ENCODE measurements at regions not wholly inside any gene's neighbourhood (a gene's known extent, or its start where the extent isn't known, plus 50 kb on each side); places are given as distances from the start of the nearest gene placed in this dataset.

DNA sequence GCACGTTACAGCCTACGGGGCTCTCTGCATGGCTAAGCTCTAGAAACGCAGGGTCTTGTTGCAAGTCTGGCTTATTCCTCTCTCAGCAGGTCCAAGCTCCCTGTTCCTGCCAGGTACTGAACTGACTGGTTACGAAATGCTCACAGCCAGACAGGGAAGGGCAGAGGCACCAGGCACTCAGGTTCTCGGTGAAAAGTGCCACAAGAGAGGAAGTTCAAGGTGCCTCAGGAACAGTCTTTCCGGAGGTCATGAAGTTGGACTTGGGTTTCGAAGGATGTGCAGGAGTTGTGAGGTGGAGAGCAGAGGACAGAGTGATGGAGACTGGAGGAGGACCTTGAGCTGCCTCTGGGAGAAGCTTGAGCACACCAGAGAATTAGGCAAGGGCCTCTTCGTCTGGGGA is 124.7 kb upstream of the GSE1 start:
- TF ChIP-seq, protein P1, sequence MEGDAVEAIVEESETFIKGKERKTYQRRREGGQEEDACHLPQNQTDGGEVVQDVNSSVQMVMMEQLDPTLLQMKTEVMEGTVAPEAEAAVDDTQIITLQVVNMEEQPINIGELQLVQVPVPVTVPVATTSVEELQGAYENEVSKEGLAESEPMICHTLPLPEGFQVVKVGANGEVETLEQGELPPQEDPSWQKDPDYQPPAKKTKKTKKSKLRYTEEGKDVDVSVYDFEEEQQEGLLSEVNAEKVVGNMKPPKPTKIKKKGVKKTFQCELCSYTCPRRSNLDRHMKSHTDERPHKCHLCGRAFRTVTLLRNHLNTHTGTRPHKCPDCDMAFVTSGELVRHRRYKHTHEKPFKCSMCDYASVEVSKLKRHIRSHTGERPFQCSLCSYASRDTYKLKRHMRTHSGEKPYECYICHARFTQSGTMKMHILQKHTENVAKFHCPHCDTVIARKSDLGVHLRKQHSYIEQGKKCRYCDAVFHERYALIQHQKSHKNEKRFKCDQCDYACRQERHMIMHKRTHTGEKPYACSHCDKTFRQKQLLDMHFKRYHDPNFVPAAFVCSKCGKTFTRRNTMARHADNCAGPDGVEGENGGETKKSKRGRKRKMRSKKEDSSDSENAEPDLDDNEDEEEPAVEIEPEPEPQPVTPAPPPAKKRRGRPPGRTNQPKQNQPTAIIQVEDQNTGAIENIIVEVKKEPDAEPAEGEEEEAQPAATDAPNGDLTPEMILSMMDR (IDR thresholded peaks at IDR 0.05; ENCODE audit: borderline replicate concordance, extremely low read depth, low read length, poor library complexity, severe bottlenecking): no peak
- no peak for TF ChIP-seq EZH2 (IDR thresholded peaks at IDR 0.05; ENCODE audit: borderline replicate concordance, low read depth, low read length, severe bottlenecking)
- Histone ChIP-seq H3K4me1 (ENCODE audit: insufficient read depth, low read length) (no peaks in the 10 kb centered on the region), H3K36me3 (ENCODE audit: insufficient read depth, low read length) (no peaks in the 10 kb centered on the region), H3K27ac (ENCODE audit: low read length) (no peak overlapping the region), H3K4me3 (ENCODE audit: low read depth in 1 of 2, low read length in 2 of 2) (no peak overlapping the region), H3K79me2 (ENCODE audit: insufficient read depth, low read length) (no peaks in the 10 kb centered on the region), H4K20me1 (ENCODE audit: insufficient read depth, low read length) (0 out of 2 replicates have a peak, but pooled peaks cover 4% of the 10 kb centered on the region), H3K9me3 (ENCODE audit: insufficient read depth, low read length, severe bottlenecking) (no peaks in the 10 kb centered on the region), H3K27me3 (ENCODE audit: insufficient read depth, low read length, poor library complexity) (no peaks in the 10 kb centered on the region), H2AFZ (ENCODE audit: low read depth, low read length) (no peak overlapping the region), H3K9ac (ENCODE audit: low read depth, low read length) (no peak overlapping the region), H3K4me2 (ENCODE audit: insufficient read depth, low read length) (no peak overlapping the region)
- no peak for ATAC-seq (ENCODE audit: insufficient read depth, low read depth)
- no peak for DNase-seq

DNA sequence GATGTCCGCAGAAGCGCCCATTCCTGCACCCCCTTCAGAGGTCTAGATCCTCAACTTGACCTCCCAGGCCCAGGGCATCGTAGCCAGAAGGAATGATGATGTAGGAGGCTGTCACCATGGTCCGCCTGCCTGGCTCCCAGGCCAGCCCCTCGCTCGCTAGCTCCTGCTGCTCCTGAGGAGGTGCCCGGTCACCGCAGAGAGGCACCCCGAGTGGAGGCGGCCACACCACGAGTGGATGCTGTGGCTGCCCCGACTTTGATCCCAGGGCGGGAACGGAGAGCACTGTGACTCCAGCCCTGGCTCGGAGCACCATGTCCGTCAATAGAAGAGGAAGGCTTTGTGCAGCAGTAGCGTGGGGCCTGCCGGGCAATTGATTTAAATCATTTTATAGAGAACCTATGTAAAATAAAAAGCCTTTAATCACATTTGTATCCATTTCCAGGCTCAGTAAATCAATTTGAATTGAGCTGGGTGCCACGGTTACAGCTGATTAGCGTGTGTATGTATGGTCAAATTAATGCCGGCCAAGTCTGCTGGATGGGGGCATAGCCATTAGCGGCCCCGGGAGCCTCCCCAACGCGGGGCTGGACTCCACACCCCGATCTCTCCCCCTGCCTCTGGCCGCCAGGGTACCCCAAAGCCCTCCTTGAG is 122.6 kb upstream of the GSE1 start:
- ATAC-seq (ENCODE audit: insufficient read depth, low read depth): no peak
- H3K4me2 ChIP-seq (ENCODE audit: insufficient read depth, low read length): no peak overlapping the region
- H4K20me1 ChIP-seq (ENCODE audit: insufficient read depth, low read length): 0 out of 2 replicates have a peak, but pooled peaks cover 4% of the 10 kb centered on the region
- TF ChIP-seq, protein P1 (IDR thresholded peaks at IDR 0.05; ENCODE audit: borderline replicate concordance, extremely low read depth, low read length, poor library complexity, severe bottlenecking): no peak
- no peak for TF ChIP-seq EZH2 (IDR thresholded peaks at IDR 0.05; ENCODE audit: borderline replicate concordance, low read depth, low read length, severe bottlenecking)
- no peak overlapping the region for H3K27ac ChIP-seq (ENCODE audit: low read length)
- H3K79me2 ChIP-seq (ENCODE audit: insufficient read depth, low read length): no peaks in the 10 kb centered on the region
- no peaks in the 10 kb centered on the region for H3K36me3 ChIP-seq (ENCODE audit: insufficient read depth, low read length)
- DNase-seq: no peak
- no peak overlapping the region for H3K9ac ChIP-seq (ENCODE audit: low read depth, low read length)
- no peak overlapping the region for H3K4me3 ChIP-seq (ENCODE audit: low read depth in 1 of 2, low read length in 2 of 2)
- no peak overlapping the region for H2AFZ ChIP-seq (ENCODE audit: low read depth, low read length)
- H3K4me1 ChIP-seq (ENCODE audit: insufficient read depth, low read length): no peaks in the 10 kb centered on the region
- no peaks in the 10 kb centered on the region for H3K9me3 ChIP-seq (ENCODE audit: insufficient read depth, low read length, severe bottlenecking)
- no peaks in the 10 kb centered on the region for H3K27me3 ChIP-seq (ENCODE audit: insufficient read depth, low read length, poor library complexity)

DNA sequence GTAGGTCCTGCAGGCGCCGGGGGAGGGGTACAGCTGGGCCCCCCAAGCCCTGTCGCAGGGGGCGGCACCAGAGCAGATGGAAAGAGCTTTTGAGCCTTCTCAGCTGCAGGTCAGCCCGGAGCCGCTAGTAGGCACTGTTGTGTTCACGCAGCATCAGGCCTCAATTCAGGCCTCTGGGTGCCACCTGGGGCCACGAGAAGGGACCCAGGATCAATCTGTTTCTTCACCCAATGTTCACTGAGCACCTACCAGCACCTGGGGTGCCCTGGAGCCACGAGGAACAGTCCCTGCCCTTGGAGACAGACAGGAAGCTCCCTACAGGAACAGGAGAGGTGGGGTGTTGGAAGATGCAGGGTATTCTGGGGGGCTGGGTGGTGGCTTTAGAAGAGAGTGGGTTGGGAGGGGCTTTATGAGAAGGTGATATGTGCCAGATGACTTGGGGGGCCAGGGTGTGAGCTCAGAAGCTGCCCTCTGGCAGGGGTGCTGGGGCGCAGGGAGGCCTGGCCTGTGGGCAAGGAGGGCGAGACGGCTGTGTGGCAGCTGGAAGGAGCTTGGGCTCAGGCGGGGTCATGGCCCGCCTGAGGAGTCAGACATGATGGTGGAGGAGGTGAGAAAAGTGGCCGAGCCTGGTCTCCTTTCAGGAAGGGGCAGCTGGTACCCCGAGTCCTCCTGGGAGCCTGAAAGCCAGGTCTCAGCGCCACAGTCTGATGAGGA is 121.9 kb upstream of the GSE1 start:
- no peaks in the 10 kb centered on the region for H3K79me2 ChIP-seq (ENCODE audit: insufficient read depth, low read length)
- H4K20me1 ChIP-seq (ENCODE audit: insufficient read depth, low read length): 0 out of 2 replicates have a peak, but pooled peaks cover 4% of the 10 kb centered on the region
- H3K27ac ChIP-seq (ENCODE audit: low read length): peak overlapping the region; percentile 29; the same call in 1 of the 2 replicates
- no peak overlapping the region for H2AFZ ChIP-seq (ENCODE audit: low read depth, low read length)
- no peaks in the 10 kb centered on the region for H3K4me1 ChIP-seq (ENCODE audit: insufficient read depth, low read length)
- H3K9me3 ChIP-seq (ENCODE audit: insufficient read depth, low read length, severe bottlenecking): no peaks in the 10 kb centered on the region
- ATAC-seq (ENCODE audit: insufficient read depth, low read depth): peak; percentile 51; the same call in 1 of the 3 replicates
- no peak overlapping the region for H3K4me3 ChIP-seq (ENCODE audit: low read depth in 1 of 2, low read length in 2 of 2)
- no peak overlapping the region for H3K4me2 ChIP-seq (ENCODE audit: insufficient read depth, low read length)
- H3K27me3 ChIP-seq (ENCODE audit: insufficient read depth, low read length, poor library complexity): no peaks in the 10 kb centered on the region
- H3K36me3 ChIP-seq (ENCODE audit: insufficient read depth, low read length): no peaks in the 10 kb centered on the region
- peak; percentile 51 for DNase-seq
- TF ChIP-seq, protein P1 (IDR thresholded peaks at IDR 0.05; ENCODE audit: borderline replicate concordance, extremely low read depth, low read length, poor library complexity, severe bottlenecking): peak; percentile 61
- no peak for TF ChIP-seq EZH2 (IDR thresholded peaks at IDR 0.05; ENCODE audit: borderline replicate concordance, low read depth, low read length, severe bottlenecking)
- no peak overlapping the region for H3K9ac ChIP-seq (ENCODE audit: low read depth, low read length)
